Neural cell (in vitro differentiated cells): ENCODE measurements at regions not wholly inside any gene's neighbourhood (a gene's known extent, or its start where the extent isn't known, plus 50 kb on each side); places are given as distances from the start of the nearest gene placed in this dataset.

Experiments
- CTCF ChIP-seq: fragments of 450-650 bp; IDR thresholded peaks from 2 replicates; pipeline ENCODE4 v1.5.1; 2014; ENCODE audit warnings: antibody characterized with exemption, mild to moderate bottlenecking, moderate library complexity; ENCODE audit not compliant: poor library complexity, severe bottlenecking
- SMC3 ChIP-seq: fragments of 450-650 bp; conservative IDR thresholded peaks from 2 replicates; pipeline ENCODE4 v1.6.1; 2014; ENCODE audit warnings: antibody characterized with exemption, mild to moderate bottlenecking, moderate library complexity; ENCODE audit not compliant: poor library complexity

GRCh38 chr5:120396186-120396585, 67.9 kb upstream of the PRR16 start:
- no peak for TF ChIP-seq SMC3
- no peak for TF ChIP-seq CTCF
